DMS79 treated with DMSO at 0.1 percent for 48 hours (cell line): ENCODE measurements at regions not wholly inside any gene's neighbourhood (a gene's known extent, or its start where the extent isn't known, plus 50 kb on each side); places are given as distances from the start of the nearest gene placed in this dataset.
A peak's percentile ranks its signal among the peaks of the same experiment; 100 is the strongest.
"Not testable (repeated sequence)": the region's sequence is repeated elsewhere in the genome, so short reads cannot be mapped to it uniquely, and the experiment has no call there.

Source experiments
- DNase-seq: peaks from one replicate; lab custom pipeline; 2025; lab: John Stamatoyannopoulos, UW

DNA sequence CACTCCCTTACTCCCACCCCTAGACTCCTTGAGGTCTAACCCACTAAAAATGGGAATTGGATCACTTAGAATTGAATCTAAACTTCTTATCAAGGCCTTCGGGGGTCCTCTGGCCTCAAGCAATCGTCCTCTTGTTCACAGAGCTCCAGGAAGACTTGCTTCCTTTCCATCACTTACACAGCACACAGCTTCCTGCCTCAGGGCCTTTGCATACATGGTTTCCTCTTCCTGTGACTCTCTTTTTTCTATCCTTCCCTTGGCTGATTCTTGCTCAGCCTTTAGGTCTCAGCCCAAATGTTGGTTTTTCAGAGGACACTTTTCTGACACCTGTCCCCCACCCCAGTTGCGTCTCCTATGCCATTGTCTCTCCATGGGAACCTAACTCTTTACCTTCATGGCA is 50.0 kb upstream of the ALDH1B1 start:
- DNase-seq: no peak

DNA sequence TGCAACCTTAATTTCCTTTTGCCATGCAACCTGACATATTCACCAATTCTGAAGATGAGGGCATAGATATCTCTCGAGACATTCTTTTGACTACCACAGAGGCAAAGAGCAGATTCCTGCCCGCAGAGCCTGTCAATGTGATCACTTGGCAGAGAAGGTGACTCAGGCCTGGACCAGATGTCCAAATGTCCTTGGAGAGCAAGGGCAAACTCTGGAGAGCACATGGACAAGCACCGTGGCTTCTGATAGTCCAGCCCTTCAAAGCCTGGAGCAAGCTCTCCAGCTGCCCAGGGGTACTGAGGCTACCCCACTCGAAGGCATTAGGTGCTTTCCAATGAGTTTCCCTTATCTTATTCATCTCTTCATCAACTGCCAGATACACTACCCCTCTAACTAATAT is 50.4 kb upstream of the ALDH1B1 start:
- DNase-seq: no peak

DNA sequence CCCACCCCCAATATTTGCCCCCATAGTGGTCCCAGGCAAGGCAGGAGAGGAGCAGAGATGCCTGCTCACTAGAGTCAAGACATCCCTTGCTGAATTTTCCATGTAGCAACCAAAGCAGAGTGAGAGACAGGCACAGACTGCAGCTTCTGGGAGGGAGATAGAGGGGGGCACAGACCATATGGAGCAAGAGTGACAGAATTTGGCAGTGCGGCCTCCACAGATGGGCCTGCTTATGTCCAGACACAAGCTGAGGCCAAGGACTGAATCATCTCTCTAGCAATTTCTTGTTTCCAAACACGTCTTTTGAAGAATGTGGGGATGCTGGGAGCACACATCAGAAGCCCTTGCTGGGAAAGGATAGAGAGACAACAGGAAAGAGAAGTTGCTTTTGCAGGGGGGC is 53.0 kb upstream of the ALDH1B1 start:
- DNase-seq: no peak

DNA sequence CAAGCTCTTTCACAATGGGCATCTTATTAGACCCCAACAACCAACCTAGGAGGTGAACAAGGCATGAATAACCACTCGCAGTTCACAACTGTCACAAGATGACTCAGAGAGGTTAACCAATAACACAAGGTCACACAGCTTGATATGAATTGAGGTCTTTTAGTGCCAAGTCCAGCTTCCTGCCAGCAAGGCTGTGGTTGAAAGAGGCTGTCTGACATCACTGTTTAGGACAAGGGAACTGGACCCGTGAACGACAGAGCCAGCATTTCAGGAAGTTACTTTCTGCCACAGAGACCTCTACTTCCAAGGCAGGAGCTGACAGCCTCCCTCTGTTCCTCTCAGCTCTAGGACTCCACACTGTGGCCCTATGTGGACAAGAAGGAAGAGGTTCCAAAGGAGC is 53.4 kb upstream of the ALDH1B1 start:
- DNase-seq: no peak

DNA sequence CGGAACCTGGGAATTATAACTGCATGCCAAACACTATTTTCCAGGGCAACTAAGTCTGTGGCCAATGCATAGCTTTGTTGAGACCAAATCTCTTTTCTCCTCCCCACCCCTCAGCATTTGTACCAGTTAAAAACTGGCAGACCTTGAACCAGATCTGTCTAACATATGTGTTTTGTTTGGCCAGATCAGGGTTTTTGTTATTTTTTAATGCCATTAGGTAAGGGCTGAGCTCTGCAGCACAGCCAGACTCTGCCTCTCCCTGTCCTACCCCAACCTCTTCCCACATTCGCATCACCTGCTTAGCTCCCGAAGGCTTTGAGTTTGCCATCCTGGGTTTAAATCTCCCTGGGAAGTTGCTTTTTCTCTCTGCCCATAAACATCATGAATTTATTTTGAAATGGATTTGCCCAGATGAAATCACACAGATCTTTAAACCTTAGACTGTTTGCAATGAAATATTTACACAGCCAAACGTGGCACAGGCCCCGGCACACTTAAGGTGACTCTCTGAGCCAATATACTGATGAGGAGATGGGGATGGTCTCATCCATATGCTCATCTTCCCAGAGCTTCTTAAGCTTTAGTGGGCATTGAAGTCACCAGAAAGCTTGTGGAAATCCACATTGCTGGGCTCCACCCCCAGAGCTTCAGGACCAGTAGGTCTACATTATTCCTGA is 54.0 kb upstream of the ALDH1B1 start:
- DNase-seq: no peak

DNA sequence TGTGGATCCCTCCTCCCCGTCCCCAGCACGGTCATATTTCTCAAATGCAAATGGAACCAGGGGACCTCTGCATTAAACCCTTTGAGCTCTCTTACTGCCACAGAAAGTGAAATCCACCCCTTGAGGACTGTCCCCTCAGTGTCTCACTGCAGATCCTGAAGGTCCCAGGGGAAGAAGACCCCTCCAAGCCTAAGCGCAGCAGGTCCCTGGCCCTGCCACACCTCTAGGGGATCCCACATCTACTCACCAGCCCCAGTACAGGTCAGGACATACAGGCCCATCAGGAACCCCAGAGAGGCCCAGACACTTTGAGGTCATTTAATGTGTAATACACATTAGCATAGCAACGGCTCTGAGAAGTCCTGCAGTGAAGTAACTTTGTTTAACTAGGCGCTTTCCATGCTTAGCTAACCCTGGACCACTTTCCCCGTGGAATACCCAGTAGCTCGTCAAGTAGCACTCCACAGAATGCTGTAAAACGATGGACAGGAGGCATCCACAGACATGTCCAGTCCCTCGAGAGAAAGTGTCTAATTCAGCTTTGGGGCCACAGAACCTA is 54.7 kb upstream of the ALDH1B1 start:
- DNase-seq: no peak

DNA sequence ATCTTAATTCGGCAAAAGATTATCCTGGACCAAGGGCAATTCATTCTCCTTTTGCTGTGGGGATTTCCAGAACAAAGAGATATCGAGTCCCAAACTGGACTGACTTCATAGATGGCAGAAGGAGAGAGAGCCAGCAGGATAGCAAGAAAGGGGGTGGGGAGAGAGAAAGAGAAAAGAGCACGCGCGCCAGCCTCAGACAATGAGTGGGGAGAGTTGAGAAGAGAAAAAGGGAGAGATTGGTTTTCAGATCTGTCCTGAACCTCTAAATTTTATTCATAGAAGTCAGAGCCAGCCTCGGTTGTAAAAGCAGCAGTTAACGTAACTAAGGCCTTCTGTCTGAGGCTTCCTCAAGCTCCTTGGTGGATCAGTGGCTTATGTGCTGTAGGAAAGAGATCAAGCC is 55.3 kb upstream of the ALDH1B1 start:
- no peak for DNase-seq

DNA sequence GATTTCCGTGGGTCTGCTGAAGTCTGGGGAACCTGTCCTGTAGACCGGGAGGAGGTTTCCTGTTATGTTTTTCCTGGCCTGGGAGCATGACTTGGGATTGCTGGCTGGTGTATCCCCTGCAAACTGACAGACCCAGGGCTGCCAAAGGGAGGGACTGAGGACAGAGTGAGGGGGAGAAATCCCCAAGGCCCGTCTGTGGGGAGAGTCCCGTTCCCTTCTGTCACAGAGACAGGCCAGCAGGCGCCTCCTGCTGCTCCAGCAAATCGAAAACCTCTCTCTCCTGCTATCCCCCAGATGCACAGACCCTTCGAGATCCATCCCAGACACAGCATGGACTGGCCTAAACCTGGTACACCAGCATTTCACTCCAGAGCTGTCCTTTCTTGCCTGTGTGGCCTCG is 56.2 kb upstream of the ALDH1B1 start:
- DNase-seq: no peak

DNA sequence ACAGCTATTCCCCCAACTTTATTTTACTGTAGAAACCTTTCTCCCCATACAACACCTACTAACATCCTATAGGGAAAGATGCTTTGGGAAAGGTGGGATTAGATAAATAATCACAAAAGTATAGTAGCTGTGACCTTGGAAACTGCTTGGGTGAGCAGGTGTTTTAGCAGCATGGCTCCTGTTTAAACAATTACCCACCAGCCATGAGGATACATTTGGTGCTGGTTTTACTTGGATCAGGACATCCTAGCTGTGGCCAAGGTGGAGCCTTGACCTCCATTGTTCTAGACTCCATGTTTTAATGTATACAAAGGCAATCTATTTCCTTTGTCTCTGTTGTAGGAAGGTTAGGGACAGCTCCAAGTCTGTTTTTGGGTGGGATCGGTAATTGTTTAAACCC is 56.8 kb upstream of the ALDH1B1 start:
- no peak for DNase-seq

DNA sequence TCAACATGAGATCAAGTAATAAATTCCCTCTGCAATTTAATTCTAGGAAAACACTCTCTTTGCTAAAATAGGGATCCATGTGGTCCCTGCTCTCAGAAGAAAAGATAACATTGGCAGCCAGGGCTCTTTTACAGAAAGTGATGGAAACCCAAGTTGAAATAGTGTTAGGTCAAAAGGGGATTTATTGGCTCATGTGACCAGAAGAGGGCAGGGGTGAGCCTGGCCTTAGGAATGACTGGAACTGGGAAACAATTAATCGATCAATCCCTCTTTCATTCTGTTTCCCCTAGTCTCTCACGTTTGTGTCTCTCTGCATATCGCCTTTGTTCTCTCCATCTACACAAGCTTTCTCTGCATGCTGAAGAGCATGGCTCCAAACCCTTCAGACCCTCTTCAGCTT is 58.3 kb upstream of the ALDH1B1 start:
- no peak for DNase-seq

DNA sequence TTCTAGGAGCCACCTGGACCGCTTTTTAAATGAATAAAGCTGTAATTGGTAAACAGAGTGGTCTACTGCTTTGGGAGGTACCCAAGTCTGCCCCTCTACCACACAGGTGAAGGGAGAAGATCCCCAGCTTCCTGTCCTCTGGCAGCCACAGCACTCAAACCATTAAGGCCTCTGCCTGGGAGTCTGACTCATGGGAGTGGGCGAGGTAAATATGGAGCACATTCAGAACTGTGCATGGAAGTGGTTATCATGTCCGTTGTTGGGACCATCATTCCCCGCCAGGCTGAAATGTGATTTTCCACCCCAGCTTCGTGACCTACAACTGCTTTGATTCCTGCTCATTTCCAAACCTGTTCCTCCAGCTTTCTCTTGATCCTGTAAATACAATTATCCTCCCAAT is 59.5 kb upstream of the ALDH1B1 start:
- no peak for DNase-seq

DNA sequence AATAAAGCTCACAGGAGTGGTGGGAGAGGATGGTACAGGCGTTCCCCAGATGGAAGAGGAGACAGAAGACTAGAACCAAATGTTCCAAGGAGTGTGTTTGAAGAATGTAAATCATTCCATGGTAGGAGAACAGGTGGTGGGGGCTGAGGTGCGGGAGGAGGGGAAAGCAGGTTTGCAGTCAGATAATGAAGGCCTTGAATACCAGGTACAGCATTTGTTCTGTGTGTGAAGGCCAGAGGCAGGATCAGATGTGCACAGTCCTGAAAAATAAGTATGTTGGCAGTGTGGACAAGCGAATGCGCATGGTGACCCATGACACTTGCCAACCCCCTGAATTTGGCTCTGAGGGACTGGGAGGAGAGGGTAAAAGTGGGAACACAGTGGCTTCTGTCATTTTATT is 59.9 kb upstream of the ALDH1B1 start:
- no peak for DNase-seq

DNA sequence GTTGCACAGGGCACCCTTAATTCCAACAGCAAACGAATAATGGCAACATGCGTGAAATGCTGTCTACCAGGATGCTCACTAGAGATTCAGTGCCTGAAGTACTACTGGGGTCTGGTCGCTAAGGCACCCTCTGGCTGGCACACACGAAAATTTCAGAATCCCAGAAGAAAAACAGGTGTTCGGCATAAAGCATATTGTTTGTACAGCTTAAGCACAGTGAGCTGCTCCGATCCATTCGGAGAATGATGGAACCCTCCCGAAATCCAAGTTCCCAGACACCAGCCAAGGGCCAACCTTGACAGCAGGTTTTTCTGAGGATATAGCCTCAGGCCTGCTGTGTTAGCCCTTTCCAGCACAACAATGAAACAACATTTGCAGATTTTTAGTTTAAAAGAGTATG is 61.4 kb upstream of the ALDH1B1 start:
- DNase-seq: no peak

DNA sequence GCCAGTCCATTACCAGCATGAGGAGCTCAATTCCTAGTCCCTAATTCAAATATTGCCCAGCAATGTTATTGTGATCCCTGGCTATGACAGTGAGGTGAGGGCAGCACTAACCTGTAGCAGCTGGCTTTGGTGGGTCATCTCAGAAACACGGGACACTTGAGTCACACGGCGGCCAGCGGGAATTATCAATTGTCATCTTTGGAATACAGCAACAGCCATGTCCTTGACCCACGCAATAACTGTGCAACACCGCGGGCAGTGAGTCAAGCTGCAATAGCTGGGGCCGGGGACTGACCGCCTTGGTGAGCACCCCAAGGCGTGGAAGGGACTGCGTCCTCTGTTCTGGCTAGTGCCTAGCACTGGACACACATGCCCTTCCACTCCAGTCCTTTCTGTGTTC is 62.5 kb upstream of the ALDH1B1 start:
- no peak for DNase-seq

DNA sequence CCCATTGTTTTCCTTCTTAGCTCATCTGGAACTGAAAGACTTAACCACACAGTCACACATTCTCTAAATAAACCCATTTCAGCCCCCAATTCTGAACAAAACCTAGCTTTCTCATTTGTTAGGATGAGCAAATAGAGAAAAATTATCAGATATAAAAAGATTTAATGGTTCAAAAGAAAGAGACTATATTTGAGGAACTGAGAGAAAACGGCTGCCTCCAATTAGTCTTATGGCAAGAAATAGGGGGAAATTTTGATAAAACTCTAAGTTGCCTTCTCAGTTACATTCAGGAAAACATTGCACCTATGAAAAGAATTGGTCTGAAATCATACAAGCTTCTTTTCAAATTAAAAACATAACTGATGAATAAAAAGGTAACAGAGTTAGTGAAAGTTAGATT is 63.7 kb upstream of the ALDH1B1 start:
- no peak for DNase-seq

DNA sequence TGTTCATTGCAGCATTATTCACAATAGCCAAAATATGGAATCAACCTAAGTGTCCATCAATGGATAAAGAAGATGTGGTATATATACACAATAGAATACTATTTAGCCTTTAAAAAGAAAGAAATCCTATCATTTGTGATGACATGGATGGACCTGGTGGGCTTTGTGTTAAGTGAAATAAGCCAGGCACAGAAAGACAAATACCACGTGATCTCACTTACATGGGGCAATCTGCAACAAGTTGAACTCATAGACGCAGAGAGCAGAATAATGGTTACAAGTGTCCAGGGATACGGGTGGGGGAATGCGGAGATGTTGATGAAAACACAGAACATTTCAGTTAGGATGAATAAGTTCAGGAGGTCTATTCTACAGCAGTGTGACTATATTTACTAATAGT is 66.4 kb upstream of the ALDH1B1 start:
- no peak for DNase-seq

DNA sequence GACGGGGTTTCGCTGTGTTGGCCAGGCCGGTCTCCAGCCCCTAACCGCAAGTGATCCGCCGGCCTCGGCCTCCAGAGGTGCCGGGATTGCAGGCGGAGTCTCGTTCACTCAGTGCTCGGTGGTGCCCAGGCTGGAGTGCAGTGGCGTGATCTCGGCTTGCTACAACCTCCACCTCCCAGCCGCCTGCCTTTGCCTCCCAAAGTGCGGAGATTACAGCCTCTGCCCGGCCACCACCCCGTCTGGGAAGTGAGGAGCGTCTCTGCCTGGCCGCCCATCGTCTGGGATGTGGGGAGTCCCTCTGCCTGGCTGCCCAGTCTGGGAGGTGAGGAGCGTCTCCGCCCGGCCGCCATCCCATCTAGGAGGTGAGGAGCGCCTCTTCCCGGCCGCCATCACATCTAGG is 68.3 kb upstream of the ALDH1B1 start:
- not testable (repeated sequence) for DNase-seq

DNA sequence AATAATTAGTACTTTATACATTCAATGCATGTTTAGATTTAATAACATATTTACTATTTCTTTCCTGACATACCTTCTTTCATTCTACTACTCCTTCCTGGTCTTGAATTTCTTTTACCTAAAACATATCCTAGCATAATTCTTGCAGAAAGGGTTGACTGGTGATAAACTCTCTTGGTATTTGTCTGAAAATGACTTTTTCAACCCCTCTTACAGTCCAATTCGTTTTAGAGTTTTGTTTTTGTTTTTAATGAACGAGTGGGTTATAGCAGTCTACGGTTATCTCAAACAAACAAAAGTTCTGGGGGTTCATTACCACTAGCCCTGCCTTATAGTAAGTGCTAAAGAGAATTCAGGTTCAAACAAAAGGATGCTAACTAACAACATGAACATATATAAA is 69.6 kb upstream of the ALDH1B1 start:
- no peak for DNase-seq

DNA sequence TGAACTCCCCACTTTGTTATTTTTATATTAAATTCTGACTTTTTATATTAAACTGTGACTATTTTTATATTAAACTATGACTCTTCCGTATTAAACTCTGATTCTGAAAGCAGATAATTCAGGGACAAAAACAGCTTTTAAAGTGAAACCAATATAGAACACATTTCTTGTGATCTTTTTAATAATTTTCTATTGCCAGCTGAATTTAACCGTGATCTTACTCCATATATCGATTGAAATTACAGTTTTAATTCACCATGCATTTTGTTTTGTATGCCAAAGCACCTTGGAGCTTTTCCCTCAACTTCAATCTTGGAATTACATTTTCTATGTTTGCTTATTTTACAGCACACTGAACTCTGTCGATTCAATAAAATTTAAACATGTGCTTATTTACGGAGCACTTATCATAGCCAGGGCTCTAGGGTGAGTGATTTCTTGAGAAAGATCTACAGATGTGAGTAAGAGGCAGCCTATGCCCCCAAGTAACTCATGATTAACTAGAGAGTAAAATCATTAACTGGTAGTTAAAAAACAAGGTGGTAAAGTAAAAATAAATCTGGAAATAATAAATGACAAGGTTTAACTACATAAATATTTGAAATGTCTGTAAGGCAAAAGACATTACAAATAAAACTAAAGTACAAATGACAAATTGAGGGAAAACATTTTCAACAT is 72.9 kb upstream of the ALDH1B1 start:
- DNase-seq: peak; percentile 57

DNA sequence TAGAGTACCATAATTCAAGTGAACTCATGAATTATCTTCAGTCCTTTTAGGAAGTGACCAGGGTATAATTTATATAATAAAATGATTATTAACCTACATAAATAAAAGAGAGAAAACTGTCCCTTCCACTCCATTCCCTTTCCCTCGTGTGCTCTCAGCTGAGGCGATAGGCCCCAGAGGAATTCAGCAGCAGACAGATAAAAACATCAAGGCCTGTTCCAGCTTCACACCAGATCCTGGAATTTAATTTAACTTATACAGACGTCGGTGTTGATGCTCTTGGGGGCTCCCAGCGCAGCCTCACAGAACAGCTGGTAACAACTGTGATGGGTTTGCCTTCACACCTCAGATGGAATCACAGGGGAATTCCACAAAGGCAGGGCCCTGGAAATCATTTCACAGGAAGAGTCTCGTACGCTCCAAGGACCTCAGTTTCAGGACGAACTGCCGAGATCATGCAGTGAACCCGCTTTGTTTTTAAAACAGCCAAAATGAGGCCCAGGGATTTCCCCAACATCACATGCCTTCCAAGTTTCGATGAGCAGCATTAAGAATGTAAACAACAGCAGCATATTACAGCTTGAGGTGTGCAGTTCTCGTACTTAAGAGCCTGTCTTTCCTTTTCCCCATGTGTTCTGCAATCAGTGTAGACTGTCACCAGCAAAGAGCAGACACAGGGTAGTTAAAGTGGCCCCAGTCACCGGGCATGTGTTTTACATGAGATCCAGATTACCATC is 73.6 kb upstream of the ALDH1B1 start:
- peak; percentile 60 for DNase-seq

DNA sequence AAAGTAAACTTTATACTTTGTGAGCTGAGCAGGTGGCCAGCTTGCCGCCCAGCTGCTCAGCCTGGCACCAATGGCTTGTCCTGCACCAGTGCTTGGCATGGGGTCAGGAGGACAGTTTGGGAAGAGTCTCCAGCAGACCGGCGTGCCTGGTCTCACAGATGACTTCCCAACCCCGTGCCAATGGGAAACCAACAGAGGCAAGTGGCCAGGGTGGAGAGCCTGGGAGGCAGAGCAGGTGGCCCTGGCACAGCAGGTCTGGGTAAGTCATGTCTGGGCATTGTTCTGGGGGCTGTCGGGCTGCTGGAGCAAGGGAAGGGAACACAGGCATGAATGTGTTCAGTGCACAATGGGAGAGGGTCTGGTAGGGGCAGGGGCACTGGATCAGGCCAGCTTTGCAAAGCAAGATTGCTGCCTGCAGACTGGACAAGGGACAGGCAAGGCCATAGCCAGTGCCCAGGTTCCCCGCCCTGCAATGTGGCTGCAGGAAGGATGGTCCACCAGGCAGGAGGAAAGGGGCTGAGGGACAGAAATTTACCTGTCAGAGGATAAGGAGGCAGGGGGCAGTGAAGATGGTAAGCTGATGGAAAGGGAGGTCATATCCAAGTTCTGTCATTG is 76.2 kb upstream of the ALDH1B1 start:
- DNase-seq: peak; percentile 38

DNA sequence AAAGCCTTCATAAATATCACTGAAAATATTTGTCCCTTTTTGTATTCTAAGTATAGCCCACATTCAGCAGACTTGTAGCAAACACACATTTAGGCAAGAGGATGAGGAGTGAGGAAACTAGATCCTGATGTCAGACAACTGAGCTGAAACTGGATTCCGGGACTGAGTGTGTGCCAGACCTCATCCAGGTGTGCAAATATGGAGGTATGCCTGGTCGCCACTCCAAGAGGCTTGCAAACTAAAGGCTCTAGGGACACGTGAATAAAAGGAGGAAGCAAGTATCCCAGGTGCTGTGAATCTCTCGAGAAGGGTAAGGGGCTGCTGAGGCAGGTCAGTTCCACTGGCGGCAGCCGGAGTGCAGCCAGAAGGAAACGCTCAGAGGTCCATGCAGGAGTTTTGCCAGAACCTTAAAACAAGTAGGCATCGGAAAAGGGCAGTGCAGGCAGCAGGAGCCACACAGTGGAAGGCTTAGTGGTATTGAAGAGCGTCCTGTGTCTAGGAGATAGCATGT is 77.4 kb upstream of the ALDH1B1 start:
- peak; percentile 96 for DNase-seq
